GM23248 (cell line): ENCODE measurements at regions not wholly inside any gene's neighbourhood (a gene's known extent, or its start where the extent isn't known, plus 50 kb on each side); places are given as distances from the start of the nearest gene placed in this dataset.

Experiments used
- EZH2 ChIP-seq: fragments of 200-600 bp; sonication (generic); IDR thresholded peaks from 2 replicates; pipeline ENCODE4 v1.6.1; 2018; ENCODE audit warnings: antibody characterized with exemption, mild to moderate bottlenecking; ENCODE audit not compliant: insufficient read depth, poor library complexity, severe bottlenecking
- EZH2phosphoT487 ChIP-seq: fragments of 200-600 bp; sonication (generic); IDR thresholded peaks from 2 replicates; pipeline ENCODE4 v1.6.1; 2018; ENCODE audit warnings: antibody characterized with exemption, moderate library complexity, mild to moderate bottlenecking, low read depth; ENCODE audit not compliant: insufficient read depth

GRCh38 chr3:167958141-167958540, 137.6 kb downstream of the GOLIM4 start:
- TF ChIP-seq EZH2 (no peak), EZH2phosphoT487 (no peak)
